ENCODE measurements at regions not wholly inside any gene's neighbourhood (a gene's known extent, or its start where the extent isn't known, plus 50 kb on each side); places are given as distances from the start of the nearest gene placed in this dataset.

DNA sequence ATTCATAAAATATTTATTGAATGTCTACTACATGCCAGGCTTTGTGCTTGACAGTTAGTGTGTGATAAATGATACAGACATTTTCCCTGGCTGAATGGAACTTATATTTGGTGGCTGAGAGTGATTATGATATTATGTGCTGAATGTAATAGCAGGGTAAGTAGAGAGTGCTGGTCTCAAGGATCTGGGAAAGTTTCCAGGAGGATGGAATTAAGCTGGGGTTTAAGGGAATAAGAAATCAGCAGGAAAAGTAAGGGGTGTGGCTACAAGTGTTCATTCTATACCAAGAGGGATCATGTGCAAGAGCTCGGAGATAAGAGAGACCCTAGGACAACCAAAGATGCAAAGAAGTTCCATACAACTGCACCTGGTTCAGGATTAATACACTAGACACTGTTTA, 500.1 kb upstream of the CFAP20DC start:
- no peak overlapping the region for H3K27ac ChIP-seq
- H3K4me1 ChIP-seq = no peaks in the 10 kb centered on the region
- no peak for ATAC-seq
- H3K9me3 ChIP-seq = no peaks in the 10 kb centered on the region
- H3K4me3 ChIP-seq = no peak overlapping the region
- DNase-seq = no peak
- intact Hi-C loops (cut with DNase I) = no loop called here
- TF ChIP-seq CTCF (IDR thresholded peaks at IDR 0.05) = no peak
- H3K36me3 ChIP-seq = no peaks in the 10 kb centered on the region
- no peaks in the 10 kb centered on the region for H3K27me3 ChIP-seq

DNA sequence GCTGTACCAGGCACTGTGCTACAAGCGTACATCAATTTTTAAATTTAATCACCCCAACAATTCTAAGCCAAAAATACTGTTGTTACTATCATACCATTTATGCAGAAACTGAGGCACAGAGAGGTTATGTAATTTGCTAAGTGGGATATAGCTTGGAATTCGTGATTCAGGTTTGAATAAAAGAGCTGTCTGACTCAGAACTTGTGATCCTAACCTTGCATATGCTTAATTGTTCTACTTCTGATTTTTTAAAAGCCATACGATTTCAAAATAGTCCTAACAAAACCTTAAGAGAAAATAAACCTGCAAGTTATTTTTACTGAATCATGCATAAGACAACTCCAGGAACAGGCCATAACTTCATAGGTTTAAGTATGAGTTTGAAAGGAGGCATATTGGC, 498.0 kb upstream of the CFAP20DC start:
- Histone ChIP-seq H3K36me3 (no peaks in the 10 kb centered on the region), H3K4me1 (no peaks in the 10 kb centered on the region), H3K27me3 (no peaks in the 10 kb centered on the region), H3K4me3 (no peak overlapping the region), H3K9me3 (no peaks in the 10 kb centered on the region), H3K27ac (no peak overlapping the region)
- DNase-seq (no peak), ATAC-seq (no peak)
- intact Hi-C loops (cut with DNase I) = no loop called here
- TF ChIP-seq CTCF (IDR thresholded peaks at IDR 0.05) = no peak

- Histone ChIP-seq H3K27me3 (no peaks in the 10 kb centered on the region), H3K27ac (no peak overlapping the region), H3K4me3 (no peak overlapping the region), H3K36me3 (no peaks in the 10 kb centered on the region), H3K9me3 (no peaks in the 10 kb centered on the region), H3K4me1 (no peaks in the 10 kb centered on the region)
- intact Hi-C loops (cut with DNase I) = no loop called here
- no peak for DNase-seq
- ATAC-seq = no peak
- TF ChIP-seq CTCF (IDR thresholded peaks at IDR 0.05) = no peak
Observed at GRCh38 chr3:59546522-59546921, 496.7 kb upstream of the CFAP20DC start.

GRCh38 chr3:59545374-59545773, 495.5 kb upstream of the CFAP20DC start:
- H3K27me3 ChIP-seq = no peaks in the 10 kb centered on the region
- ATAC-seq (no peak), DNase-seq (no peak)
- H3K27ac ChIP-seq = no peak overlapping the region
- no peak overlapping the region for H3K4me3 ChIP-seq
- H3K36me3 ChIP-seq = no peaks in the 10 kb centered on the region
- intact Hi-C loops (cut with DNase I) = no loop called here
- H3K9me3 ChIP-seq = no peaks in the 10 kb centered on the region
- TF ChIP-seq CTCF (IDR thresholded peaks at IDR 0.05) = no peak
- no peaks in the 10 kb centered on the region for H3K4me1 ChIP-seq

GRCh38 chr3:59542276-59542675, 492.5 kb upstream of the CFAP20DC start:
- TF ChIP-seq CTCF (IDR thresholded peaks at IDR 0.05) = no peak
- H3K36me3 ChIP-seq = no peaks in the 10 kb centered on the region
- H3K4me3 ChIP-seq = no peak overlapping the region
- ATAC-seq = no peak
- no peaks in the 10 kb centered on the region for H3K4me1 ChIP-seq
- no peak overlapping the region for H3K27ac ChIP-seq
- no peaks in the 10 kb centered on the region for H3K27me3 ChIP-seq
- intact Hi-C loops (cut with DNase I) = no loop called here
- DNase-seq = no peak
- no peaks in the 10 kb centered on the region for H3K9me3 ChIP-seq
